ENCODE measurements at regions not wholly inside any gene's neighbourhood (a gene's known extent, or its start where the extent isn't known, plus 50 kb on each side); places are given as distances from the start of the nearest gene placed in this dataset.

- no peak for DNase-seq
Observed at GRCh38 chr14:86858591-86858990, 1134.4 kb downstream of the GALC start.

GRCh38 chr14:86858031-86858430 is 1135.0 kb downstream of the GALC start:
- no peak for DNase-seq

- no peak for DNase-seq
Observed at GRCh38 chr14:86852530-86852929, 1140.5 kb downstream of the GALC start.

- no peak for DNase-seq
Observed at GRCh38 chr14:86847140-86847539, 1145.8 kb downstream of the GALC start.

DNA sequence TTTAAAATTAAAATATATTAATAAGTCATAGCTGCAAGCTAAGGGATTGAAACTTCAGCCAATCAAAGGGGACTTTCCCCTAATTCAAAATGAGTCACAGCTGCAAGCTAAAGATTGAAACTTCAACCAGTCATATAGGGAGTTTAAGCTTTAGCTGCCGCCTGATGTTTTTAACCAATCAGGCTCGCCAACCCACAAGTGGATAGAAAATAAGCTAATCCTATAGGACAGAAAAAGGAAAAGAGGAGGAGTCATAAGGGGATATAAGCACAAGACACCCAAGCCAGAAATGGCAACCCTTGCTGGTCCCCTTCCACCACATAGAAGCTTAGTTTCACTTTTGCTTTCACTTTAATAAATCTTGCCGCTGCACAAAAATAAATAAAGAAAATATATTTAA is 1154.6 kb downstream of the GALC start:
- no peak for DNase-seq

GRCh38 chr14:86826661-86827060 is 1166.3 kb downstream of the GALC start:
- DNase-seq: no peak

GRCh38 chr14:86824167-86824566 is 1168.8 kb downstream of the GALC start:
- DNase-seq: no peak

DNA sequence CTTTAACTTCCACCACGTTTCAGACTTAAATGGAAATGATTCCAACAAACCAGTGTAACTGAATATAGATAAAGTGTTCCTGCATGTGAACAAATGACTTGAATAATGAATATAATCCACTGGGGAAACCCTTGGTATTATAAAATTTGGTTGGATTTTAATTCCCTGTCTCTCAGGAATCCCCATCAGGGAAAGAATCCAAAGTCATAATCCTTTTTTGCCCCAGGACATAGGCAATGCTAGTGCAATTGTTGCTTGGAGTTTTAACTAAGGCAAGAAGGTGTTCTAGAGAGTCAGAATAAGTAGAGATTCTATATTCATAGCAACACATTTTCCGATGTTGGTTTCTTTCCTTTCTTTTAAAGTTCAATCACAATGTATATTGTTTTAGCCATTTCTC is 1169.4 kb downstream of the GALC start:
- no peak for DNase-seq

DNA sequence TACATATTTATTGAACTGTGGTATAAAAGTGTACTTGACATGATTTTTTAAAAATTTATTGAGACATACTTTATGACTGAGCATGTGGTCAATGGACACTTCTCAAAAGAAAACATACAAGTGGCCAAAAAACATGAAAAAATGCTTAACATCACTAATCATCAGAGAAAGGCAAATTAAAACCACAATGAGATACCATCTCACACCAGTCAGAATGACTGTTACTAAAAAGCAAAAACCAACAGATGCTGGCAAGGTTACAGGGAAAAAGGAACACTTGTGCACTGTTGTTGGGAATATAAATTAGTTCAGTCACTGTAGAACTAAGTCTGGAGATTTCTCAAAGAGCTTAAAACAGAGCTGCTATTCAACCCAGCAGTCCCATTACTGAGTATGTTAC is 1177.6 kb downstream of the GALC start:
- DNase-seq: no peak

DNA sequence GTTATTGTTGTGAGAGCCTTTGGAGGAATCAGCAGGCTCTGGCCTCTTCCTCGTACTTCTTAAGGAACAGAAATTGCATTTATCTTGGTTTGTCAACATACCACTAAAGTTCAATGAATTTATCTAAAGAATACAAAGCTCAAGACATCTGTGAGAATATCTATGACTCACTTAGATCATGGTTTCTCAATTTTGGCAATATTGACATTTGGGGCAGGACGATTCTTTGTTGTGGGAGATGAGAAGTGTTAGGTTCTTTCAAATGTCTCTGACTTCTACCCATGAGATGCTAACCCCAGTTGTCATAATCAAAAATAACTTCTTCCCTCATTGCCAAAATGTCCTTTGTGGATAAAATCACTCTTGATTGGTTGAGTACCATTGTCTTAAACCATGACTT is 1190.3 kb downstream of the GALC start:
- no peak for DNase-seq

GRCh38 chr14:86799244-86799647 is 1193.7 kb downstream of the GALC start:
- no peak for DNase-seq

DNA sequence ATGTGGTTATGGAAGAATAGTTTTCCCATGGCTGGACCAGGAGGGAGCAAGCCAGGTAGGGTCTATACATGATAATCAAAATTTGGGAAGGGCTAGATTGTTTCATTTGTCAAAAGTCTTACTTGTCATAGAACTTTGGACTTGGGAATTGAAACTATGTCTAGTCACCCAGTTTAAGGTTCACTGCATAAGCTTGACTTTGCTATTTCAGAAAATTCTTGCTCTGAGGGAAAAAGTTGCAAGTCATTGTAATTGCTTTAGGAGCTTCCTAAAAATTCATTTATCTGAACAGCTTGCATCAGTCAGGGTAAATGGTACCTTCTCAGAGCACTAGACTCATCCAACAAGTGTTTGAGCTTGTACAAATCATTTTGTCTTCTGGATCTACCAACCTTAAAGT is 1194.7 kb downstream of the GALC start:
- DNase-seq: no peak

DNA sequence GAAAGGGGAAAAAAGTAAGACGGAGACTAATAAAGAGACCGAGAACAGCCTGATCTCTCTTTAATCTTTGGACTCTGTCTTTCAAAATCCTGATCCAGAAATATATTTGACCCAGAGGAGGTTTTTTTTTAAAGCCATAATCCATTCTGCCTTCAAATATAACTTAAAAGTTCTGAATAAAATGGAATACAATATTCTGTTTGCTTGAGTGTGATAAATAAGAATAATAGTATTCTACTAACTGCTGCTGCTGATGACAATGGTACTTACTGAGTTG is 1196.0 kb downstream of the GALC start:
- DNase-seq: no peak

GRCh38 chr14:86796221-86797074 is 1196.5 kb downstream of the GALC start:
- DNase-seq: no peak

- no peak for DNase-seq
Observed at GRCh38 chr14:86794689-86795088, 1198.3 kb downstream of the GALC start.

DNA sequence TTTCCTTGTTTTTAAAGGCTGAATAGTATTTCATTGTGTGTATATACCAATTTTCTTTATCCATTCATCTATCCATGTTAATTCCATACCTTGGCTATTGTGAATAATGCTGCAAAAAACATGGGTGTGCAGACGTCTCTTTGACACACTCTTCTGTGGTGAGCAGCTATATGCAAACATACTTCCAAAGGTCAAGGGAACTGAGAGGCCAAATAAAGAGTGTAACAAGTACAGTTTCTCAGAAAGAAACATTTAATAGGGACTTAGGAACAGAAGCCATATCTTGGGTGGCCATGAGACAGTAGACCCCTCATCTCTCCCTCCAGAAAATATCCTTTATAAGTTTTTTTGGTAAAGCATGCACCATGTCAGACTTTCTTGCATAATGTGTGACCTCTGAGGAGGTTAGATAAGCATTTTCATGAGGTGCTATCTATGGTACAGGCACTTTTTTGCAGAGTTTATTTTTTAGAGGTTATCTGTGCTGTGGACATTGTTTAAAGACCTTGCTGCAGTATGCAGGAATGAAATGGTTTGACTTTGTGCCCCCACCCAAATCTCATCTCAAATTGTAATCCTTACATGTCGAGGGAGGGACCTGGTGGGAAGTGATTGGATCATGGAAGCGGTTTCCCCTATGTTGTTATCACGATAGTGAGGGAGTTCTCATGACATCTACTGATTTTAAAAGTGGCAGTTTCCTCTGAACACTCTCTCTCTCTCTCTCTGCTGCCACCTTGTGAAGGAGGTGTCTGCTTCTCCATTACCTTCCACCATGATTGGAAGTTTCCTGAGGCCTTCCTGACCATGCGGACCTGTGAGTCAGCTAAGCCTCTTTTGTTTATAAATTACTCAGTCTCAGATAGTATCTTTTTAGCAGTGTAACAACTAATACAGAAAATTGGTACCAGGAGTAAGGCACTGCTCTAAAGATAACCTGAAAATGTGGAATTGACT is 1202.3 kb downstream of the GALC start:
- no peak for DNase-seq

- DNase-seq: no peak
Observed at GRCh38 chr14:86788224-86788623, 1204.8 kb downstream of the GALC start.

DNA sequence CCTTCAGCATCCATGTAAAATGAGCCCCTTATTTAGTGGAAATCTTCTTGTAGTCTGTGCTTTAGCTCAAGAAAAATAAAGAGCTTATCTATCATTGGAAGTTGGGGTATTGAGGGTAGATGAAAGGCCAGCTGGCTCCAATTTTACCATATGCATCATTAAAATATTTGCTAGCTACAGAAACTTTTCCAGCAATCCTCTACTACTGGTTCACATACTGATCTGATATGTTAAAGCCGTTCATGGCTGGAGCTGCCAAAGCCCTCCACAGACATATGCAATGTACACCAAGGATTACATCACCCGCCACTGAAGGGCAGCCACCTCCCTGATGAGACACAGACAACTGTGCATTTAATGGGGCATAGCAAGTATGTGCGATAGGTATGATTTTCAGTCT is 1205.3 kb downstream of the GALC start:
- no peak for DNase-seq

- no peak for DNase-seq
Observed at GRCh38 chr14:86782092-86782580, 1210.8 kb downstream of the GALC start.

DNA sequence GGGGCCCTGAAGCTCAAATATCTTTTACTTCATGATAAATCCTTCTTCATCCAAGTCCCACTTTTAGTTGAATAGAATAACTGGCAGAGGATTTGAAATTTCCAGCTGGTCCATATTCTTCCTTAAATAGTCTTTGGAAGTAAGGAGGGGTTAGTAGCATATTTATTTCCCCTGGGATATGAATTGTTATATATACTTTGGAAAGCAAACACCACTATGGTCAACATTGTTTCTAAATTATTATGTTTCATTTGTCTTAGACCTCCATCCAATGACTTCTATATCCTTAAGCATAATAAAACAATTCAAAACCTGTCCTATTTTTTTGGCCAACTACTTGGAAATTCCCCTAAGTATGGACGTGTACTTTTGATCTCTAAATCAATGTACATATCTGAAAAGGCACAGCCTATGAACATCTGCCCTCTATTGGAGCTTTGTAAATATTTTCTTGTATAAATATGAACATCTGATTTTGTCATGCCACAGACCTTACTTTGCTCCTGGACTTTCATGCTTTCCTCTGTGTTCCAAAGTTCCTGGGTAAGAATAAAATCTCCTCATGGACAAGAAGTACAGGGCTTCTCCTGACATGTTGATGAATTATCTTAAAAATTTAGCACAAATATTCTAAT is 1212.0 kb downstream of the GALC start:
- DNase-seq: no peak

- DNase-seq: no peak
Observed at GRCh38 chr14:86780461-86780860, 1212.5 kb downstream of the GALC start.

- no peak for DNase-seq
Observed at GRCh38 chr14:86779416-86779815, 1213.6 kb downstream of the GALC start.

- DNase-seq: no peak
Observed at GRCh38 chr14:86777963-86778602, 1214.9 kb downstream of the GALC start.
